H9 (cell line): ENCODE measurements at regions not wholly inside any gene's neighbourhood (a gene's known extent, or its start where the extent isn't known, plus 50 kb on each side); places are given as distances from the start of the nearest gene placed in this dataset.
"Not testable (repeated sequence)": the region's sequence is repeated elsewhere in the genome, so short reads cannot be mapped to it uniquely, and the experiment has no call there.

Experiments used
- DNase-seq: peaks from one replicate; pipeline ENCODE4 v3.0.0-alpha.2; 2017
- H2AFZ ChIP-seq: one replicate; pipeline ENCODE4 v1.6.1; 2013; ENCODE audit warnings: mild to moderate bottlenecking, low read length, control low read depth, moderate library complexity
- H2AK5ac ChIP-seq: 2 replicates; pipeline ENCODE4 v1.6.1; 2013; ENCODE audit warnings: low read length, control low read depth, mixed read lengths; ENCODE audit not compliant: insufficient read length
- H2BK120ac ChIP-seq: one replicate; pipeline ENCODE4 v1.6.1; 2013; ENCODE audit warnings: low read depth, mild to moderate bottlenecking, low read length, control low read depth, inconsistent platforms; ENCODE audit not compliant: poor library complexity, severe bottlenecking
- H2BK12ac ChIP-seq: 2 replicates; pipeline ENCODE4 v1.6.1; 2013; ENCODE audit warnings: low read length, control low read depth, mixed read lengths, low read depth; ENCODE audit not compliant: insufficient read length
- H2BK15ac ChIP-seq: 2 replicates; pipeline ENCODE4 v1.6.1; 2013; ENCODE audit warnings: low read depth, low read length, control low read depth
- H2BK20ac ChIP-seq: one replicate; pipeline ENCODE4 v1.6.1; 2013; ENCODE audit warnings: low read depth, mild to moderate bottlenecking, low read length, control low read depth, inconsistent platforms; ENCODE audit not compliant: poor library complexity, severe bottlenecking
- H2BK5ac ChIP-seq: 2 replicates; pipeline ENCODE4 v1.6.1; 2013; ENCODE audit warnings: low read length, control low read depth, mixed read lengths; ENCODE audit not compliant: insufficient read length
- H3K14ac ChIP-seq: 2 replicates; pipeline ENCODE4 v1.6.1; 2013; ENCODE audit warnings: low read length, control low read depth; ENCODE audit not compliant: insufficient read depth
- H3K18ac ChIP-seq: 2 replicates; pipeline ENCODE4 v1.6.1; 2013; ENCODE audit warnings: low read depth, mild to moderate bottlenecking, mixed read lengths, low read length, control low read depth; ENCODE audit not compliant: insufficient read length
- H3K23ac ChIP-seq: 2 replicates; pipeline ENCODE4 v1.6.1; 2013; ENCODE audit warnings: low read length, control low read depth, mixed read lengths, low read depth; ENCODE audit not compliant: insufficient read length
- H3K23me2 ChIP-seq: 2 replicates; pipeline ENCODE4 v1.6.1; 2013; ENCODE audit warnings: low read depth, mild to moderate bottlenecking, mixed read lengths, low read length, control low read depth; ENCODE audit not compliant: insufficient read length, poor library complexity, severe bottlenecking
- H3K27ac ChIP-seq: 2 replicates; pipeline ENCODE4 v1.5.1; 2013; ENCODE audit warnings: low read length, control low read depth, mixed read lengths, low read depth; ENCODE audit not compliant: insufficient read length
- H3K27me3 ChIP-seq: 2 replicates; pipeline ENCODE4 v1.6.1; 2013; ENCODE audit warnings: low read length, control low read depth, inconsistent platforms; ENCODE audit not compliant: insufficient read depth
- H3K4ac ChIP-seq: 2 replicates; pipeline ENCODE4 v1.6.1; 2013; ENCODE audit warnings: low read depth, mild to moderate bottlenecking, control low read depth, inconsistent platforms, low read length, moderate library complexity
- H3K4me1 ChIP-seq: 2 replicates; pipeline ENCODE4 v1.6.1; 2013; ENCODE audit warnings: low read length, control low read depth, inconsistent platforms; ENCODE audit not compliant: insufficient read depth
- H3K4me2 ChIP-seq: 2 replicates; pipeline ENCODE4 v1.6.1; 2013; ENCODE audit warnings: low read length, control low read depth, mixed read lengths; ENCODE audit not compliant: insufficient read length, insufficient read depth
- H3K56ac ChIP-seq: 2 replicates; pipeline ENCODE4 v1.6.1; 2013; ENCODE audit warnings: low read depth, mild to moderate bottlenecking, mixed read lengths, low read length, control low read depth; ENCODE audit not compliant: insufficient read length
- H3K79me1 ChIP-seq: 2 replicates; pipeline ENCODE4 v1.6.1; 2013; ENCODE audit warnings: low read depth, mild to moderate bottlenecking, moderate library complexity, low read length, control low read depth, inconsistent platforms; ENCODE audit not compliant: insufficient read depth, poor library complexity, severe bottlenecking
- H3K79me2 ChIP-seq: 2 replicates; pipeline ENCODE4 v1.6.1; 2013; ENCODE audit warnings: low read length, control low read depth, inconsistent platforms; ENCODE audit not compliant: insufficient read depth
- H3K9ac ChIP-seq: 2 replicates; pipeline ENCODE4 v1.6.1; 2013; ENCODE audit warnings: low read length, control low read depth, mixed read lengths; ENCODE audit not compliant: insufficient read length; ENCODE audit errors: extremely low read depth
- H3K9me3 ChIP-seq: one replicate; pipeline ENCODE4 v1.6.1; 2013; ENCODE audit warnings: low read depth, low read length, inconsistent platforms; ENCODE audit not compliant: control insufficient read depth
- H3T11ph ChIP-seq: one replicate; pipeline ENCODE4 v1.6.1; 2013; ENCODE audit warnings: mild to moderate bottlenecking, low read length, control low read depth, inconsistent platforms
- H4K20me1 ChIP-seq: one replicate; pipeline ENCODE4 v1.6.1; 2013; ENCODE audit not compliant: control insufficient read depth, insufficient read length, insufficient read depth
- H4K5ac ChIP-seq: 2 replicates; pipeline ENCODE4 v1.6.1; 2013; ENCODE audit warnings: low read depth, mild to moderate bottlenecking, mixed read lengths, low read length, control low read depth; ENCODE audit not compliant: insufficient read length
- H4K8ac ChIP-seq: replicated peaks from 2 replicates; pipeline ENCODE4 v1.6.1; 2013; ENCODE audit warnings: low read length, control low read depth, mixed read lengths, low read depth; ENCODE audit not compliant: insufficient read length
- H4K91ac ChIP-seq: 2 replicates; pipeline ENCODE4 v1.6.1; 2013; ENCODE audit warnings: low read depth, mild to moderate bottlenecking, moderate library complexity, mixed read lengths, low read length, control low read depth; ENCODE audit not compliant: insufficient read length
- H3K27ac Mint-ChIP-seq, 3 experiments: 2 replicates in 2 of 3; 3 replicates in 1 of 3; pipeline ENCODE4 v1.8.0; 2020 to 2021; ENCODE audit warnings: mixed read lengths in 3 of 3, mild to moderate bottlenecking in 1 of 3, moderate library complexity in 1 of 3
- H3K27me3 Mint-ChIP-seq: 2 replicates; pipeline ENCODE4 v1.8.0; 2021; ENCODE audit warnings: low read depth, mild to moderate bottlenecking, moderate library complexity, mixed read lengths
- H3K36me3 Mint-ChIP-seq, 3 experiments: 2 replicates in 2 of 3; 3 replicates in 1 of 3; pipeline ENCODE4 v1.8.0; 2020 to 2021; ENCODE audit warnings: low read depth in 3 of 3, mixed read lengths in 3 of 3; ENCODE audit not compliant: insufficient read depth in 1 of 3
- H3K4me1 Mint-ChIP-seq, 2 experiments: 2 replicates each; pipeline ENCODE4 v1.8.0; 2020; ENCODE audit warnings: mixed read lengths in 2 of 2
- H3K4me3 Mint-ChIP-seq, 2 experiments: 2 replicates in 1 of 2; 3 replicates in 1 of 2; pipeline ENCODE4 v1.8.0; 2020 to 2021; ENCODE audit warnings: mild to moderate bottlenecking in 2 of 2, mixed read lengths in 2 of 2, moderate library complexity in 1 of 2
- H3K9me3 Mint-ChIP-seq, 2 experiments: 2 replicates in 1 of 2; 3 replicates in 1 of 2; pipeline ENCODE4 v1.8.0; 2020; ENCODE audit warnings: mild to moderate bottlenecking in 2 of 2, mixed read lengths in 2 of 2, moderate library complexity in 1 of 2
- WGBS: extraction: QIAGEN DNeasy Blood & Tissue Kit; methylation state at CpG from one replicate; pipeline ENCODE4 v1.1.7; 2013; ENCODE audit warnings: missing lambda C conversion rate, low lambda C conversion rate, mixed read lengths; ENCODE audit not compliant: insufficient read length; ENCODE audit errors: extremely low coverage; 5-methylcytosine and 5-hydroxymethylcytosine counted together
- TF ChIP-seq, protein P1 (sequence below): fragments of 200-600 bp; sonication (generic); conservative IDR thresholded peaks from 3 replicates; pipeline ENCODE4 v1.8.0; 2021; ENCODE audit warnings: antibody characterized with exemption, mild to moderate bottlenecking

DNA sequence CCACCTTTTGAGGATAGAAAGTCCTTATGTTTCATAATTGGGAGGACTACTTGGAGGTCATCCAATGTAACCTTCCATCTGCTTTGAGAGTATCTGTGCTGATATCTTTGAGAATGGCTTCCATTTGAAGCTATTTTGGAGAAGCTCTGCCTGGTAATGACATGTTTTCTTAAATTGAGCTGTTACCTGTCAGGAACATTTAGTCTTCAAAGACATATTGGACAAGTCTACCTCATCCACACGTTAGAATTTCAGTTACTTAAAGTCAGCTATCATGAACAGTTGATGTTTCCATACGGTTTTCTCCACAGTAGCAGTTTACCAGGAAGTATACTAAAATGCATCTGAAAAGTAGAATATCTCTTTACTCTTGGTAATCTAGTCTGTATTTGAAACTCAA lies 318.5 kb downstream of the EDEM1 start:
- no peak overlapping the region for H2BK120ac ChIP-seq
- H3K18ac ChIP-seq = no peak overlapping the region

DNA sequence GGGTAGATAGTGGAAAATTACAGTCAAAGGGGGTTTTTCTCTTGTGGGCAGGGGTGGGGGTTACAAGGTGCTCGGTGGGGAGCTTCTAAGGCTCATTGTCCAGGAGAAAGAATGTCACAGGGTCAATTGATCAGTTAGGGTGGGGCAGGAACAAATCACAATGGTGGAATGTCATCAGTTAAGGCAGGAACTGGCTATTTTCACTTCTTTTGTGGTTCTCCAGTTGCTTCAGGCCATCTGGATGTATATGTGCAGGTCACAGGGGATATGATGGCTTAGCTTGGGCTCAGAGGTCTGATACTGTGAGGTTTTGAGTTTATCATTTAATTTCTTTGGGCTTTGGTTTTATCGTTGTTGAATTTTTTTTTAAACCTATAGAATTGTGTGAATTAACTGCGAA lies 321.4 kb downstream of the EDEM1 start:
- not testable (repeated sequence) for H2BK120ac ChIP-seq
- H3K9me3 Mint-ChIP-seq = peaks cover 43 to 50% of the 10 kb centered on the region in 2 experiments

More for the DNA sequence above, 318.5 kb downstream of the EDEM1 start:
- Mint-ChIP-seq H3K4me3 (no peak overlapping the region), H3K4me1 (peaks cover 4 to 13% of the 10 kb centered on the region in 2 experiments; a peak in 3 of 4 replicates), H3K27me3 (no peaks in the 10 kb centered on the region; the same call in 1 of the 2 replicates), H3K27ac (no peak overlapping the region), H3K36me3 (peaks cover 12 to 26% (median 14%) of the 10 kb centered on the region in 3 experiments), H3K9me3 (peaks cover 28 to 30% of the 10 kb centered on the region in 2 experiments)
- no peak for DNase-seq
- no peak overlapping the region for H3K27ac ChIP-seq
- WGBS = no CpG with 5 or more reads among the region's 2 CpGs
- no peaks in the 10 kb centered on the region for H3K79me2 ChIP-seq
- H2AK5ac ChIP-seq = no peak overlapping the region
- H3K27me3 ChIP-seq = no peaks in the 10 kb centered on the region
- no peak overlapping the region for H4K91ac ChIP-seq
- H3K79me1 ChIP-seq = no peaks in the 10 kb centered on the region
- no peaks in the 10 kb centered on the region for H4K20me1 ChIP-seq
- H2AFZ ChIP-seq = no peak overlapping the region
- peaks cover 4% of the 10 kb centered on the region for H3K9me3 ChIP-seq
- H3T11ph ChIP-seq = no peak overlapping the region
- H3K14ac ChIP-seq = no peak overlapping the region
- H3K23me2 ChIP-seq = no peaks in the 10 kb centered on the region
- no peaks in the 10 kb centered on the region for H3K4me1 ChIP-seq
- no peak overlapping the region for H2BK5ac ChIP-seq
- H4K8ac ChIP-seq = no peak overlapping the region
- no peak overlapping the region for H2BK12ac ChIP-seq
- no peak overlapping the region for H4K5ac ChIP-seq
- no peak overlapping the region for H2BK20ac ChIP-seq
- H3K4me2 ChIP-seq = no peak overlapping the region
- H3K56ac ChIP-seq = no peak overlapping the region
- no peak overlapping the region for H3K23ac ChIP-seq
- TF ChIP-seq, protein P1, sequence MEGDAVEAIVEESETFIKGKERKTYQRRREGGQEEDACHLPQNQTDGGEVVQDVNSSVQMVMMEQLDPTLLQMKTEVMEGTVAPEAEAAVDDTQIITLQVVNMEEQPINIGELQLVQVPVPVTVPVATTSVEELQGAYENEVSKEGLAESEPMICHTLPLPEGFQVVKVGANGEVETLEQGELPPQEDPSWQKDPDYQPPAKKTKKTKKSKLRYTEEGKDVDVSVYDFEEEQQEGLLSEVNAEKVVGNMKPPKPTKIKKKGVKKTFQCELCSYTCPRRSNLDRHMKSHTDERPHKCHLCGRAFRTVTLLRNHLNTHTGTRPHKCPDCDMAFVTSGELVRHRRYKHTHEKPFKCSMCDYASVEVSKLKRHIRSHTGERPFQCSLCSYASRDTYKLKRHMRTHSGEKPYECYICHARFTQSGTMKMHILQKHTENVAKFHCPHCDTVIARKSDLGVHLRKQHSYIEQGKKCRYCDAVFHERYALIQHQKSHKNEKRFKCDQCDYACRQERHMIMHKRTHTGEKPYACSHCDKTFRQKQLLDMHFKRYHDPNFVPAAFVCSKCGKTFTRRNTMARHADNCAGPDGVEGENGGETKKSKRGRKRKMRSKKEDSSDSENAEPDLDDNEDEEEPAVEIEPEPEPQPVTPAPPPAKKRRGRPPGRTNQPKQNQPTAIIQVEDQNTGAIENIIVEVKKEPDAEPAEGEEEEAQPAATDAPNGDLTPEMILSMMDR = no peak
- H3K9ac ChIP-seq = no peak overlapping the region
- no peak overlapping the region for H3K4ac ChIP-seq
- no peak overlapping the region for H2BK15ac ChIP-seq

More for the DNA sequence above, 321.4 kb downstream of the EDEM1 start:
- not testable (repeated sequence) for H3K9ac ChIP-seq, H3K27me3 ChIP-seq, H3K27ac ChIP-seq, H4K8ac ChIP-seq, H3K14ac ChIP-seq, H3K18ac ChIP-seq, H3K9me3 ChIP-seq, H3K4me2 ChIP-seq, H2BK12ac ChIP-seq, H3T11ph ChIP-seq, H3K23me2 ChIP-seq, H2BK15ac ChIP-seq, H2BK5ac ChIP-seq, H3K79me1 ChIP-seq, H4K5ac ChIP-seq, DNase-seq, H3K4me3 Mint-ChIP-seq, H3K27me3 Mint-ChIP-seq, H3K79me2 ChIP-seq, H3K23ac ChIP-seq, H2AK5ac ChIP-seq, H2BK20ac ChIP-seq, H3K56ac ChIP-seq, H4K91ac ChIP-seq, H3K4me1 ChIP-seq, H4K20me1 ChIP-seq, H2AFZ ChIP-seq, H3K4ac ChIP-seq
- no CpG with 5 or more reads among the region's 3 CpGs for WGBS
- peak overlapping the region in 1 of 3 experiments; percentile 68; a peak in 1 of 7 replicates for H3K27ac Mint-ChIP-seq
- peaks cover 4 to 11% of the 10 kb centered on the region in 2 experiments; a peak in 3 of 4 replicates for H3K4me1 Mint-ChIP-seq
- peaks cover 15 to 31% (median 15%) of the 10 kb centered on the region in 3 experiments for H3K36me3 Mint-ChIP-seq
